DND-41 (cell line): ENCODE measurements at regions not wholly inside any gene's neighbourhood (a gene's known extent, or its start where the extent isn't known, plus 50 kb on each side); places are given as distances from the start of the nearest gene placed in this dataset.

ENCODE experiments used
- CTCF ChIP-seq: IDR thresholded peaks from 2 replicates; pipeline ENCODE4 v1.5.1; 2012; ENCODE audit warnings: borderline replicate concordance, low read length, moderate library complexity, mild to moderate bottlenecking; ENCODE audit not compliant: poor library complexity, severe bottlenecking; ENCODE audit errors: extremely low read depth
- EZH2 ChIP-seq: IDR thresholded peaks from 3 replicates; pipeline ENCODE4 v1.6.1; 2012; ENCODE audit warnings: borderline replicate concordance, low read depth, mild to moderate bottlenecking, moderate library complexity, low read length, inconsistent platforms; ENCODE audit not compliant: severe bottlenecking

- TF ChIP-seq CTCF (no peak), EZH2 (no peak)
Observed at GRCh38 chr4:31682796-31683195, 962.6 kb downstream of the PCDH7 start.
